ENCODE measurements at regions not wholly inside any gene's neighbourhood (a gene's known extent, or its start where the extent isn't known, plus 50 kb on each side); places are given as distances from the start of the nearest gene placed in this dataset.

- TF ChIP-seq CTCF (IDR thresholded peaks at IDR 0.05) (no peak), POLR2A (IDR thresholded peaks at IDR 0.05) (no peak), EP300 (IDR thresholded peaks at IDR 0.05) (no peak)
These were observed 267.2 kb downstream of the AUH start for GRCh38 chr9:91094324-91095088.
